ENCODE measurements at regions not wholly inside any gene's neighbourhood (a gene's known extent, or its start where the extent isn't known, plus 50 kb on each side); places are given as distances from the start of the nearest gene placed in this dataset.

DNA sequence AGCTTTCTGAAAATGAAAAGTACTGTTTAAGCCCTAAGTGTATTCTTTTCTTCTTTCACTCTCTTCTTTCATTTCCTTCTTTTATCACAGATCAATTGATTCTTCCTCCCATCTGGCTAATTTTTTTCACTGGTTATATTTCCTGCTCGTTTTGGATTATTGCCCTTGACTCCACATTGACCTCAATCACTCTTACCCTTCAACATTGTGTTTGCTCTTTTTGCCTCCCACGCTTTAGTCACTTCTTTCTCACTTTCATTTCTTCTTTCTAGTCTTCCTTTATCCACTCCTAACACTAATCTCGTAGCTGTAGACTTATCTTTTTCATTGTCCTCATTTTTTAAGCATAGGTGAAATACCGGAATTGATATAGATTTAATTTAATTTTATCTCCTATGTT is 320.3 kb upstream of the VRK2 start:
- DNase-seq, result no peak

DNA sequence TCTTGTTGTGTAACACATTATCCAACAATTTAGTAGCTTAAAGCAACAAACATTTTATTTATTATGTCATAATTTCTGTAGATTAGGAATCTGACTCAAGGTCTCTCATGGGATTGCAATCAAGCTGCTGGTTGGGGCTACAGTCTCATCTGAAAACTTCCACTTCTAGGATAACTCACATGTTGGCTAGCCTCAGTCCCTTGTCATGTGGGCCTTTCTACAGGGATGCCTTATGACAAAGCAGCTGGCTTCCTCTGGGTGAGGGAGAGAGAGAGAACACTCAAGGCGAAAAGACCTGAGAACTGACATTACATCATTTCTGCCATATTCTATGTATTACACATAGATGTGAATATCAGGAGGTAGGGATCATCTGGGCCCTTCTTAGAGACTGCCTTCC is 317.9 kb upstream of the VRK2 start:
- no peak for DNase-seq

DNA sequence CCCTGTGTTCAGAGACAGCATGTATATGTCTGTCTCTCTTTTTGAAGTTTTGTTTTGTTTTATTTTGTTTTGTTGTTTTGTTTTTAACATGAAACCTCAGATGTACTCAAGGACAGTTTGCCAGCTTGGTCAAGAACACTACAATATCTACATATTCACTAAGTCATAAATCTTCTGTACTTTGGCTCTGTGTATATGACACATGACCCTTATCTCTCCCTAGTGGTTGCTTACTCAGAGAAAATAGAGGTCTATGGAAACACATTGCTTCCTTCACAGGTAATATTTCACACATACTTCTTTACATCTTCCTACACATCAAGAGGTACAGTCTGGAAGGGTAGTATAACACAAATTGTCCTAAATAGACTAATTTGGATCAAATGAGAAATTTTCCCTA is 312.6 kb upstream of the VRK2 start:
- DNase-seq, result no peak

DNA sequence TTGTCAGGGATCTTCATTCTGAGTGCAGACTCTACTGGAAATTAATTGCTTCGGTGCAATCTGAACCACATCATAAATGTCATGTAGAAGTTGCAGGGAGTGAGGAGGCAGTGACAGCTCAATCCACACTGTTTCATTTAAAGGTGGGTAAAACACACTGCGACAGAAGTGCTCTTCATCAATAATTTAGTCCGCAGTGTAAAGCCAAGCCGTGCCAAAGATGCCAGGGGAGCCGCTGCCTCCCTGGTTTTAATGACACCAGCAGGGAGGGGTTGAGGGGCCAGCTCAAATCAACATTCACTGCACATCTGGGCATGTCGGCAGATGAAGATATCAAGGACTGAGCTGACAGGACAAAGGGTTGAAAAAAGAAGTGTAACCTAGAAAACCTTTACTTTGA is 305.7 kb upstream of the VRK2 start:
- no peak for DNase-seq

DNA sequence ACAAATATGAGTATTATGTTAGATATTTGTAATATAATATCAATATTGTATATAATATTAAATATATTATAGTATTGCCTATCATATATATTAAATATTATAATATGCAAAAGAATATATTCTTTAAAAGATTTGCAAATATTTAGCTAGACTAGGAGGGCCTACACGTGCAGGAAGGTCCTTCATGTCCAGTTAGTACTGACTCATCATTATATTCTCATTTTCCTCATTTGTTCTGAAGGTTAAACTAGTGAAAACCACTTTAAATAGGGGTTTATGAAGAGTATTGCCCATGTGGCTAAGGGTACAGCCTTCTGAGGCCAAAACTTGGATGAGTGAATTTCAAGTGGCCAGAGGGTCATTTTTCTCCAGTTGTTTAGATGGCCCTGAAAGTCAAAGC is 293.0 kb upstream of the VRK2 start:
- DNase-seq, result no peak

DNA sequence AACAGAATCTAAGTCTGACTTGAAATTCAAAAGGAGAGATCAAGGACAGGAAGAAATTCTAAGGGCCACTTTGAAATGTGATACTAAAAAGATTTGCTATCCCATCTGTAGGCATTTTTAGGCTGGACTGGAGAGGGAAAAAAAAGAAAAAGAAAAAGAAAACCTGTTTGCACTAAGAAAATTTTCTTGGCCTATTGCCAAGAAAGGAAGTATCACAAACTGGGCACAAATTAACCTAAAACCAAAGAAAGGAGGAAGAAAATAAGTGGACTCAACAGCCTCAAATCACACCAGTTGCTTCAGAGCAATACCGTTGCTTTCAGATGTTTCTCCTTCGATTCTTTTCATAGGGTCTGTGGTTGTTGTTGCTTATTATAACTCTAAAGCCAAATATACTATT is 287.9 kb upstream of the VRK2 start:
- no peak for DNase-seq

DNA sequence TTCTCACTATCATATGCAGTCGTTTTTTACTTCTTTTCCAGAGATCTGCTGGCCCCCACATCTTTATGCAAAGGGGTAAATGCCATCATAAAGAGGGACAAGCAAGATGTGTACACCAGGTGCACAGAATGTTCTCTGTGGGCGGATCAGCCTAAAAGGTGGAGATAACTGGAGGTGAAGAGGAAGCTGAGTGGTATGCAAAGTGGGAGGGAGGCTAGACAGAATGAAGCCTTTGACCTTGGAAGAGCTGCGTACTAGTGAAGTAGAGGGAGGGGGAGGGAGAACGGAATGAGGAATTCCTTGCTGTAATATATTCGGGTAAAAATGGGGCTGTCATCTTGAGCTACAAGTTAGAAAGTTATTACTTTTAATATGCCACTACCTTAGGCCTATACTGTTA is 287.5 kb upstream of the VRK2 start:
- no peak for DNase-seq

DNA sequence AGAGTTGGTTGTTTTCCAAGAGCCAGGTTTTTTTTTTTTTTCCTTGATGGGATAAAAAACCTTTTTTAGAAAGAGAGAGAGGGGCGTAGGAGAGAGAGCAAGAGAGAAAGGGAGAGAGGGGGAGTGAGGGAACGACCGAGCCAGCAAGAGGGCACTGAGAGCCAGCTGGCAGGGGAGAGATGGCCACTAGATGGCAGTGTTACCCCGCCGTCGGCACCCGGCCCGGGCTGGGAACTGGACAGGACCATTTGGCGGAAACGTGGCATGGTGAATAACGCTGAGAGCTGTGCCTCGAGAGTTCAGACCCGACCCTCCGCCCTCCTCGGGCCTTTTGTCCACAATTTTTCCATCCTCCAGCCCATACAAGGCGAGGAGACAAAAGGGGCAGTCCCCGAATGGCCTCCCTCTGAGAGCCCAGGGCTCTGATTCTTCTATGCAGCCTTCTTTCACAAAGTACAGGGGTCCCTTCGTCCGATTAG is 286.7 kb upstream of the VRK2 start:
- peak; percentile 78 for DNase-seq

DNA sequence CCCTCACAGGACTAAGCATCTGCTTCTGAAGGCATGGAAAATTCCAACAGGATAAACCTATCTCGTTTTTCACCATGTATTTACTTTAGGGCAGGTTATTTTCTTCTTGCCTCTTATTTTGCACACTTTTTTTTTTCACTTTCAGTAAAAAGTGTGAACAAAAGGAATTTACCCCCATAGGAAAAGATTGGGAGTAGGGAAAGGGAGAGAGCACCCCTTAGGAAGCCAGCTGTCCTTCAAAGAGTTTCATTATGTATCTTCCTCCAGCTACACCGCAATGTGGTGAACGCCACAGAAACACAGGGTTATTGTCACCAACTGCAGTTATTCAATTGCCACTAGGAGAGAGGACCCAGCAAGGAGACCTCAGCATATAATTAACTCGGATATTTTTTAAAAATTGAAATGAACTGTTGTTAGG is 286.2 kb upstream of the VRK2 start:
- no peak for DNase-seq

DNA sequence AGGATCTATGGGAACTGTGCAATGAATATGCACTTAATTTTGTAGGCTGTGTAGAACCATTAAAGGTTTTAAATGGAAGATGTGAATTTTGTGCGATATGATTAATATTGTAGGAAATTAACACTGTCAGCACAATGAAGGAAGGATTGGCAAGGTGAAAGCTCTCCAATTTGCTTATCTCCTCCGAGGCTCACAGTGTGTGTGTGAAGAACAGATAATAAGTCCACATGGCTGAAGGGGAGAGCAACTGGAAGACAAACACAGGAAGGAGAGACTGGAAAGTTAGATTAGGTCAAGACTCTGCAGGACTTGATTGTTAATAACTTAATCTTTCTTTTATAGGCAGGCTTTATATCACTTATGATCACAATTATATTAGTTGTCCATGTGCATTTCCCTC is 269.7 kb upstream of the VRK2 start:
- DNase-seq, result no peak

DNA sequence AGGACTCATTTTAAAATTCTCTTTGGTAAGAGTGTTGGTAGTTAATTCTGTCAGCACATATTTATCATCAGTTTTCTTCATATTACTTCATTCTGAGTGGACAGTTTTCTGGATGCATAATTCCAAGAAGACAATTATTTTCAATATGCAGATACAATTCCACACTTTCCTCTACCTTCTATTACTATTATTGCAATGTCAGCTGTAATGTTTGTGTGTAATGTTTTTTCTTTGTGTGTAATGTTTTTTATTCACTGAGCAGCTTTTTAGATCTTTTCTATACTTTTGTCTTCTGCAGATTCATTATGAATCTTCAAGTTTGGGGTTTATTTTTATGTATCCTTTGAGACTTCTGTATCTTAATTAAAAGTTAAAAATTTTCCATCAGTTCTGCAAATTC is 264.0 kb upstream of the VRK2 start:
- no peak for DNase-seq

DNA sequence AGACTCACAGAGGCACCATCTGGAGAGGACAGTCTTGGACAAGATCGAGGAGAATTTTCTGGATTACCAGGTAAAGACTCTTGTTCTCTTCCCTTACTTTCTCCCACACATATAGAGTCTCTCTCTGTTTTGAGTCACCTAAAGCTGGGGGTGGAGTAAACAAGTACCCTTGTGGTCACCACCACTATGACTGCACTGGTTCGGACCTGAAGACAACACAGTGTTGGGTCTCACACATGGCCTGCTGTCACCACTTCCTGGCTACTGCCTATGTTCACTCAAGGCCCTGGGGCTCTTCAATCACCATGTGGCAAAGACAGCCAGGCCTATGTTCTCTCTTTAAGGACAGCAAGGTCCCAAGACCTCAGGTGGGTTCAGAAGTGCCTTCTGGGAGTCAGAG is 253.3 kb upstream of the VRK2 start:
- DNase-seq, result no peak

DNA sequence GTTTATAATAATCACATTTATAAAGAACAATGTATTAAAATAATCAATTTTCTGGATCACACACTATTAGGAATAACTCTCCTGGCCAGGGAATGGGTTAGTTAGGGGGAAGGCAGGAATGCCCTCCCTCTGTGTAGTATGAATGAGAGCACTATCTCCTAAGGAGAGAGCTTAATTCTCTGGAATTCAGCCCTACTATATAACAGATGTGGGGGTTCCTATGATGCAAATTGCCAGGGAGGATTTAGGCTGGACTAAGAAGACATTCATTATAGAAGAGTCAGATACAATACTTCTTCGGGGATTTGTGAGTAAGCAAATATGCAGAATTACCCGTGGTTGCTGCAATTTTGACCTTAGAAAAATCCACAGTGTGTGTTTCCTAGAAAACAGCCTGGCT is 250.1 kb upstream of the VRK2 start:
- DNase-seq, result no peak

DNA sequence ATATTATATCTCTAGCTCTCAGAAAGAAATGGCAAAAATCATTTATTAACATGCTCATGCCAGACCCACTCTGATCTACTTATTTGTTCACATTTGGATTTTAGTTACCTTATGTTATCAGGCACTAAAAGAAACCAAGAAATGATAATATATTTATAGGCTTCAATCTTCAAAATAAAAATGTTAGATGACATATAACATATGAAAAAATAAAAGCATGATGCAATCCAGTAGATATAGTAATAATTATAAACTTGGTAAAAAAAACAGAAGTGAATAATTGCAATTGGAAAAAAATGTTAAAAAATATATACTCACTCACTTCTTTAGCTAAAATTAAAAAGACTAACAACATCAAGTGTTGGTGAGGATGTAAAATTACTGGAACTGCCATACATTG is 248.3 kb upstream of the VRK2 start:
- no peak for DNase-seq

DNA sequence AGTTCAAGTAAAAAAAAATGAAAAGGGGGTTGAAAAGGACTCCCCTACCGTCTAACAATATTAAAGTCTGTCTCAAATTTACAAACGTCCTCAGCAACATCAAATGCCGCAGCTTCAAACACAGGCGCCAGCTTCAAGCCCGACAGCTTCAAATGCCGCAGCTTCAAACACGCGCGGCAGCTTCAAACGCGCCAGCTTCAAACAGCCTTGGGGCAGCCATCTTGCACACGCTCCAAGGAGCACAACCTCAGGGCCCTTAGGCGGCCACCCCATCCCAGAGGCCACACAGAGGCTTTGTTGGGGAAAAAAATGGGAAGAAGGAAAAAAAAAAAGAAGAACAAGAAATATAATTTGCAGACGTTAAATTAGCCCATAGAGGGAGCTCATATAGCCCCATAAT is 244.4 kb upstream of the VRK2 start:
- DNase-seq, result no peak

DNA sequence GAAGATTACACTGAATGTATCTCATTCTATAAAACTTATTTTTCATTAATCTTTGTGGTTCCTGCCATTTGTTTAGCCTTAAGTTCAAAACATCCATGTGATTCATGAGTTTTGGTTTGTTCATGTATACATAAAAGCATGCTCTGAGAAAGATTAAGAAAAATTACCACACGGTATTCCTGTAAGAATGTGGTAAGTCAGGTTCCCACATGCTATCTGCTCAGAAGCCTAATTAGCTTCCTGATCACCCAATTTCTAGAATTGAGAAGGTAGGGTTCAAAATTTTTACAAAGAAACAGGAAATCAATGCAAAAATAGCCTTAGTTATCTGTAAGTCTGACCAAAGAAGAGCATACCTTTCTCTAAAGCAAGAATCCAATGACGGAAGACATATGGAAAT is 241.6 kb upstream of the VRK2 start:
- DNase-seq, result no peak

DNA sequence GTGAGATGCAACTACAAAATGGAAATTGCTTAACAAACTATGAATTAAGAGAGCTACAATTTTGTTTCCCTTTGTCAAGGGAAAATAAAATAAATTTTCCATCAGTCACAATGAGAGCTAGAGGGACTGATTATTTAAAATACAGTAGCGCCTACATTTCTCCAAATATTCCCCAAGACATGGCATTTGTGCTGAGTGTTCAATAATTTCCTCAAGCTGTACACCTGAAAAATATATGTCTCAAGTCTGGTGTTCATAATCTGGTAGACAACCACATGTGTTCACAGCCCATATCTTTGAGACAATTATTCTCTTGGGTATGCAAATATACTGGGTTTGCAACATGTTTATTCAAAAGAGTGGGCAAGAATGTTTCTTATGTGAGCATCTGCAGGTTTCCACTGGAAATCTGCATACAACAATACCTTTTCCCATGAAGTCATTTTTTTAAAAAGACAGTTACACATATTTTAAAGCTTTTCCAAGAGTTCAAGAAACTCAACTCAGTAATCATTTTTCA is 240.1 kb upstream of the VRK2 start:
- no peak for DNase-seq

DNA sequence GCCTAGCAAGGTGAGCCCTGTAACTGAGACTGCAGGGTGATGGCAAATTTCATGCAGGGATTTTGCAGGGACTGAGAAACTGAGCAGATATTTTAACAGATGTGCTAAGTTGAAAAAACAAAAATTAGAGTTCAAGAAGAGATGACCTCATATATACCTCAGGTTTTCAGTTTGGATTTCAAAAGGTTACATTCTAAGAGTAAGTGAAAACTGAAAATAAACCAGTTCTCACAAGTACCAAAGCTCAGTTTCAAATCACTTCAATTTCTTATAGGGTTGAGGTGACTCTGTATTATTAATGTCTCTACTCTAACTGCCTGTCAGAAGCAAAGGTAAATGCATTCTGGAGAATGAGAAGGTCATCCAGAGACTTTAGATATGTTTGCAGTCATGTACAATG is 237.4 kb upstream of the VRK2 start:
- DNase-seq, result no peak

DNA sequence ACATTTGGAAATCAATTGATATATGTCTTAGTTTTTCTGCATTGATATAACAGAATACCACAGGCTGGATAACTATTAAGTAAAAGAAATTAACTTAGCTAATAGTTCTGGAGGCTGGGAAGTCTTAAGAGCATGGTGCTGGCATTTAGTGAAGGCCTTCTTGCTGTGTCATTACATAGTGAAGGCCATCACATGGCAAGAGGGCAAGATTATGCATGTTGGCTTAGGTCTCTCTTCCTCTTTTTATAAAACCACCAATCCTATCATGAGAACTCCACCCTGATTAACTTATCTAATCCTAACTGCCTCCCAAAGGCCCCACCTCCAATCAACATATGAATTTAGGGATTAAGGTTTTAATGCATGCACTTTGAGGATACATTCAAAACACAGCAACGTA is 225.5 kb upstream of the VRK2 start:
- no peak for DNase-seq

DNA sequence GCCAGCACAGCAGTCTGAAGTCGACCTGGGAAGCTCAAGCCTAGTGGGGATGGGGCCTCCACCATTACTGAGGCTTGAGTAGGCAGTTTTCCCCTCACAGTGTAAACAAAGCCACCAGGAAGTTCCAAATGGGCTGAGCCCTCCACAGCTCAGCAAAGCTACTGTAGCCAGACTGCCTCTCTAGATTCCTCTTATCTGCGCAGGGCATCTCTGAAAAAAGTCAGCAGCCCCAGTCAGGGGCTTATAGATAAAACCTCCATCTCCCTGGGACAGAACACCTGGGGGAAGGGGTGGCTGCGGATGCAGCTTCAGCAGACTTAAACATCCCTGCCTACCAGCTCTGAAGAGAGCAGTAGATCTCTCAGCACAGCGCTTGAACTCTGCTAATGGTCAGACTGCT is 218.4 kb upstream of the VRK2 start:
- no peak for DNase-seq

DNA sequence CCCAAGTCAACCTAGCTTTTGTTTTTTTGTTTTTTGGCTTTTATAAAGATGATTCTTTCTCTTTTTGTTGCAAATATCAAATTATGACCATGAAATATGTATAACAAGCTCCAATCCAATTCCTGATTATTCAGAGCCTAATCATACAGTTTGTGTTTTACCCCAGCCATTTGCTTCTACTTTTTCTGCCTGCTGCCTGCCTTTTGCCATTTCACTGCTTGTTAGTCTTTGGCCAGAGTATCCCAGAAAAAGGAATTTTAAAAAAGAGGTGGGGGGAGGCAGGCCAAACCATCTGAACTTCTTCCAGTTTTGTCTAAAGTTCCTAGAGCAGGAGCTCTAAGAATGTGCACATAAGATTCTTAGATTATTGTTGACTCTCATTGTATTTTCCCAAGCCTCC is 211.9 kb upstream of the VRK2 start:
- no peak for DNase-seq

DNA sequence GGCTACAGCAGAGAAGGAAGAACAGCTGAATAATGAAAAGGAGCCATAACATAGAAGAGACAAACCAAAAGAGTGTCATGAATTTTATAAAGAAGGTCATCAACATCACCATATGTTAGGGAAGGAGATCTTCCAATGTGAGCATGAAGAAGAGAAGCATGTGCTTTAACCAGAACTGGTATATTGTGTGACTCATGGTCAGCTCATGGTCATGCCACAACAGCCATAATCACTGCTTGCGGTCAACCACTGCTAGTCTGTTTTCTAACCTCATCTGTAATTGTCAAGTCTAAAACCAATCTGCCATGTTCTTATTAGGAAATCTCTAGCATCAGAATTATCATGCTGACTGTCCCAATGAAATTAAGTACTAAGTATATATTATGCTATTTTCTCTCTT is 204.1 kb upstream of the VRK2 start:
- no peak for DNase-seq

DNA sequence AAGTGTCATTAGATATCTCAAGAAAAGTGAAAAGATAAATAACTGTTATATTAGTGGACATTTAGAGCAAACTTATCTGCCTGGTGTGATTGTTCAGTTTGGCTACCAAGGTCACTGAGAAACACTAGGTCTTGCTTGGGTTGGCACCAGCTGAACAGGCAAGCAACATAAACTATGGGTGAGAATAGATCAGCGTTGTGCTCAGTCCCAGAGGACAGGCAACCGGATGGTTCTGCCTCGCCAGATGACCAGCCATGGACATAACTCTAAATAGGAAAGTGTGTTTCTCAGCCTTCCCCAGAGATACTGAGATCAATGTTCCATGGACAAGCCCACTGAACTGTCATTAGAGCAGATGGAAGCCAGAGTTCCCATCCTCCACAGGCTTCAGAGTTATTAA is 203.4 kb upstream of the VRK2 start:
- DNase-seq, result no peak

DNA sequence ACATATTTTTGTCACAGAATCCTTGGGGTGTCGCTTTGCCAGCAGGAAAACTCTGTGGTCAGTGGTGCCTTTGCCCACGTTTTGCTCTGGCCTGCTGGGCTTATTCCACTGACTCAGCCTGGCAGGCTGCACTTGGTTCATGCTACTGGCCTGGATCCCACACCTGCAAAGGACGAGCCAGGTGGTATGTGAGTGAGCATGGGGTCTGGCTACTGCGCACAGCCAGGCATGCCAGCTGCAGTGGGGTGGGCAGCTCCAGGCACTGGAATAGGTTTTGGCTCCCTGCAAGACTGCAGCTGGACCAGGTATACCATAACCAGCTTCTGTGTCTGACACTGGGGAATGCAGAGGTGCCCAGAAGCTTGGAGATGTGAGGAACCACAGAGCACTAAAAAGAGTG is 197.9 kb upstream of the VRK2 start:
- DNase-seq, result no peak

DNA sequence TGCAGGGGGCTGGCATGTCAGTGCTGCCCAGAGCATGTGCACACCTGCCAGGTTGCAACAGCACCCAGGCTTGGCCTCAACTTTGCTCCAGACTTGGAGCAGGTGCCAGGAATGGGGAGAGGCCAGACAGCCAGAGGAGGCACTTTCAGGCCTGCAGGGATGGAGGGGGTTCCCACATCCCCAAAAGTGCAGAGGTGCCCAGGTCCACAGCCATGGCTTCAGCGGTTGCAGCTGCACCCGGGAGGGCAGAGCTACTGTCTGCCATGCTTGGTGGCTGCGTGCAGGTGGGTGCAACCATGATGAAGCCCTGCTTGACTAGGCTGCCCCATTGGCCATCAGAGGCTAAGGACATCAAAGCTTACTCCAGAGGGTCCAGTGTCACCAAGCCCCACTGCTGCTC is 196.8 kb upstream of the VRK2 start:
- no peak for DNase-seq
